KMS-11 (cell line): ENCODE measurements at regions not wholly inside any gene's neighbourhood (a gene's known extent, or its start where the extent isn't known, plus 50 kb on each side); places are given as distances from the start of the nearest gene placed in this dataset.

Experiments used
- H2AFZ ChIP-seq: fragments of 200-600 bp; sonication (generic); 2 replicates; pipeline ENCODE4 v1.6.1; 2016; ENCODE audit warnings: antibody characterized with exemption, mixed run types, low read depth
- H3K27ac ChIP-seq: fragments of 200-600 bp; sonication (generic); 2 replicates; pipeline ENCODE4 v1.6.1; 2016; ENCODE audit warnings: mild to moderate bottlenecking, mixed run types
- H3K27me3 ChIP-seq: fragments of 200-600 bp; sonication (generic); 2 replicates; pipeline ENCODE4 v1.6.1; 2017; ENCODE audit warnings: mild to moderate bottlenecking, low read depth, mixed run types, moderate library complexity; ENCODE audit not compliant: insufficient read depth
- H3K36me3 ChIP-seq: fragments of 200-600 bp; sonication (generic); 2 replicates; pipeline ENCODE4 v1.6.1; 2017; ENCODE audit warnings: mild to moderate bottlenecking, mixed run types; ENCODE audit not compliant: insufficient read depth
- H3K4me1 ChIP-seq: fragments of 200-600 bp; sonication (generic); 2 replicates; pipeline ENCODE4 v1.6.1; 2016; ENCODE audit warnings: mild to moderate bottlenecking, low read depth, mixed run types; ENCODE audit not compliant: poor library complexity, severe bottlenecking
- H3K4me2 ChIP-seq: fragments of 200-600 bp; sonication (generic); 2 replicates; pipeline ENCODE4 v1.7.0; 2016; ENCODE audit warnings: mild to moderate bottlenecking, mixed run types
- H3K4me3 ChIP-seq: fragments of 200-600 bp; sonication (generic); IDR thresholded peaks from 2 replicates; pipeline ENCODE4 v1.6.1; 2017; ENCODE audit warnings: low read depth, low read length, mixed read lengths; ENCODE audit not compliant: insufficient read depth
- H3K79me2 ChIP-seq: fragments of 200-600 bp; sonication (generic); 2 replicates; pipeline ENCODE4 v1.6.1; 2016; ENCODE audit warnings: low read depth, mixed run types; ENCODE audit not compliant: insufficient read depth
- H3K9ac ChIP-seq: fragments of 200-600 bp; sonication (generic); 2 replicates; pipeline ENCODE4 v1.6.1; 2016; ENCODE audit warnings: mild to moderate bottlenecking, mixed run types
- H4K20me1 ChIP-seq: fragments of 200-600 bp; sonication (generic); 2 replicates; pipeline ENCODE4 v1.6.1; 2016; ENCODE audit warnings: mild to moderate bottlenecking, mixed run types; ENCODE audit not compliant: insufficient read depth
- CTCF ChIP-seq: fragments of 200-600 bp; sonication (generic); conservative IDR thresholded peaks from 2 replicates; pipeline ENCODE4 v1.6.1; 2017; ENCODE audit warnings: low read depth, mild to moderate bottlenecking, antibody characterized with exemption, low read length, moderate library complexity, mixed read lengths

DNA sequence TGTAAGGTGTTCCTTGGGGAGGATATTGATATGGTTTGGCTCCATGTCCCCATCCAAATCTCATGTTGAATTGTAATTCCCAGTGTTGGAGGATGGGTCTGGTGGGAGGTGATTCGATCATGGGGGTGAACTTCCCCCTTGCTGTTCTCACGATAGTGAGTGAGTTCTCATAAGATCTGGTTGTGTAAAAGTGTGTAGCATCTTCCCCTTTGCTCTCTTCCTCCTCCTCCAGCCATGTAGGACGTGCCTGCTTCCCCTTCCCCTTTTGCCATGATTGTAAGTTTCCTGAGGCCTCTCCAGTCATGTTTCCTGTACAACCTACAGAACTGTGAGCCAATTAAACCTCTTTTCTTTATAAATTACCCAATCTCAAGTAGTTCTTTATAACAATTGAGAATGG, 458.7 kb downstream of the LPIN1 start:
- H3K4me3 ChIP-seq = no peak overlapping the region
- no peaks in the 10 kb centered on the region for H3K36me3 ChIP-seq
- H2AFZ ChIP-seq = no peak overlapping the region
- no peaks in the 10 kb centered on the region for H3K79me2 ChIP-seq
- no peaks in the 10 kb centered on the region for H4K20me1 ChIP-seq
- no peak overlapping the region for H3K27ac ChIP-seq
- no peaks in the 10 kb centered on the region for H3K4me1 ChIP-seq
- no peak overlapping the region for H3K4me2 ChIP-seq
- TF ChIP-seq CTCF = no peak
- H3K27me3 ChIP-seq = no peaks in the 10 kb centered on the region
- H3K9ac ChIP-seq = no peak overlapping the region

- Histone ChIP-seq H2AFZ (no peak overlapping the region), H3K4me1 (no peaks in the 10 kb centered on the region), H3K27ac (no peak overlapping the region), H3K27me3 (no peaks in the 10 kb centered on the region), H3K4me2 (no peak overlapping the region), H3K4me3 (no peak overlapping the region), H3K79me2 (no peaks in the 10 kb centered on the region), H3K36me3 (no peaks in the 10 kb centered on the region), H3K9ac (no peak overlapping the region), H4K20me1 (no peaks in the 10 kb centered on the region)
- TF ChIP-seq CTCF = no peak
These were observed 461.1 kb downstream of the LPIN1 start for GRCh38 chr2:12207491-12207890.

DNA sequence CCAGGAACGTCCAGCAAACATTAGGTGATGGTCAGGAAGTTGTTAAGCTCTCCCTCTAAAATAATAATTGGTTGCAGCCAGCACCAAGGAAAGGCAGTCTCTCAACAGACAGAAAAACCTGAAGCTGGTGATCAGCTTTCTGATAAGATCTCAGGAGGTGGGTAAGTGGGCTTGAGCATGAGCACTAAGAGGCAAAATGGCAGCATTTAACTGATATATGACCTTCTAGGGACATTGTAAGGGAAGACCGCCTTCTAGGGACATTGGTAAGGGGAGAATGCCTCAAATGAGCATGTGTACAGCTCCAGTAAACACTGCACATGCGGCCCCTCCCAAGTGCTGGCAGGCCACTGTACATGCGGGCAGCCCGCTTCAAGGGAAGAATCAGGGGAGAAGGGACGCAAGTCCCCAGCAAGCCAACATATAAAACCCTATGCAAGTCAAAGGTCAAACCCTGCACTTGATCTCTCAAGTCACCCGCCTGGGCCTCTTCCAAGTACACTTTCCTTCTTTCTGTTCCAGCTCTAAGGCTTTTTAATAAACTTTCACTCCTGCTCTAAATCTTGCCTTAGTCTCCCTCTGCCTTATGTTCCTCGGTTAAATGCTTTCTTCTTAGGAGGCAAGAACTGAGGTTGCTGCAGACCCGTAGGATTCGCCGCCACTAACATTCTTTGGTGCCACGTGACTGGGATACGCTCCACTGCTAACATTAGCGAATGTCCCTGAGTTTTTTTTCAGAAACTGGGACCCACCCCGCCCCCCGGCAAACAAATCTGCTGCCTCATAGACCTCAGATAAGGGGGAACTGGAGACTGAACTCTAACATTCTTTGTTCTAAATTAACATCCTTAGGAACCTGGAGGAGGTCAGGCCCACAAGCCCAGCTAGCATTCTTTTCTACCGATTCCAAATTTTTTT, 463.8 kb downstream of the LPIN1 start:
- H3K27me3 ChIP-seq = no peaks in the 10 kb centered on the region
- H3K36me3 ChIP-seq = no peaks in the 10 kb centered on the region
- no peak overlapping the region for H3K9ac ChIP-seq
- no peak overlapping the region for H3K4me2 ChIP-seq
- H4K20me1 ChIP-seq = no peaks in the 10 kb centered on the region
- no peak overlapping the region for H3K4me3 ChIP-seq
- no peak for TF ChIP-seq CTCF
- H3K79me2 ChIP-seq = no peaks in the 10 kb centered on the region
- H3K27ac ChIP-seq = no peak overlapping the region
- no peaks in the 10 kb centered on the region for H3K4me1 ChIP-seq
- H2AFZ ChIP-seq = no peak overlapping the region

DNA sequence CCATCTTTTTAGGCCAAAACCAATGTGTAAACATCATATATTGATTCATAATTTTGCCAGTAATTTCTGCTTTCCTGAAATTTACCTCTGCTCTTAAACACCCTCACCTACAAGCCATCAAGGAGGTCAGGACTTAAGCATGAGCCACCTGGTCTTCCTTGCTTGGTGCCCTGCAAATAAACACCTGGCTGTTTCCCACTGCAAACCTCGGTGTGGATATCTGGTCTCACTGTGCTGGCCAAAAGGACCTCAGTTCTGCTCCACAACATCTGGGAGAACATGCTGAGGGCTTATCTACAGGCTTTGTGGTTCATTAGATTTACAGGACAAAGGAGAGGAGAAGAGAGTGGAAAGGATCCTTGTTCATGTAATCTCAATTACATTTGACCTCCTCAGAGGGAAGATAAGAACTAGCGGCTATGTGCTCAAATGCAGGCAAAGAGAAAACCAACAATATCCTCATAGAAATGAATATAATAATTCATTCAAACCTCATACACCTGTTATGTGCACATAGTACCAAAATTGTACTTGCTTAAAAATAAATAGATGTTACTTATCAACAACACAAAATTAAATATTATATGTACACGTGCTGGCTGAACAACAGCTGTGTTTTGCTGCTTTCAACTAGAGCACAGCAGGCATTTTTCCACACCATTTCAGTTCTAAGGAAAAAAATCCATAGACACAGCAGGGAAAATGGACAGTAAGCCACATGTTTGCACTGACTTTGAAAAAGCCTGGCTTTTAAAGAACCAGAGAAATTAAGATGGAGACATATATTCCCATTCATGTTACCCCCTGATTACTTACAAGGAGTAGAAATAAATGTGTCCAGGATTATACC, 465.1 kb downstream of the LPIN1 start:
- TF ChIP-seq CTCF = no peak
- Histone ChIP-seq H3K27me3 (no peaks in the 10 kb centered on the region), H3K4me1 (no peaks in the 10 kb centered on the region), H3K36me3 (no peaks in the 10 kb centered on the region), H3K27ac (no peak overlapping the region), H3K4me2 (no peak overlapping the region), H2AFZ (no peak overlapping the region), H3K9ac (no peak overlapping the region), H3K79me2 (no peaks in the 10 kb centered on the region), H4K20me1 (no peaks in the 10 kb centered on the region), H3K4me3 (no peak overlapping the region)
